ENCODE measurements at regions not wholly inside any gene's neighbourhood (a gene's known extent, or its start where the extent isn't known, plus 50 kb on each side); places are given as distances from the start of the nearest gene placed in this dataset.

- TF ChIP-seq GABPA (IDR thresholded peaks at IDR 0.05; ENCODE audit: low read depth): no peak
- TF ChIP-seq MEF2A (IDR thresholded peaks at IDR 0.05; ENCODE audit: borderline replicate concordance, low read depth): no peak
- TF ChIP-seq, protein P1, sequence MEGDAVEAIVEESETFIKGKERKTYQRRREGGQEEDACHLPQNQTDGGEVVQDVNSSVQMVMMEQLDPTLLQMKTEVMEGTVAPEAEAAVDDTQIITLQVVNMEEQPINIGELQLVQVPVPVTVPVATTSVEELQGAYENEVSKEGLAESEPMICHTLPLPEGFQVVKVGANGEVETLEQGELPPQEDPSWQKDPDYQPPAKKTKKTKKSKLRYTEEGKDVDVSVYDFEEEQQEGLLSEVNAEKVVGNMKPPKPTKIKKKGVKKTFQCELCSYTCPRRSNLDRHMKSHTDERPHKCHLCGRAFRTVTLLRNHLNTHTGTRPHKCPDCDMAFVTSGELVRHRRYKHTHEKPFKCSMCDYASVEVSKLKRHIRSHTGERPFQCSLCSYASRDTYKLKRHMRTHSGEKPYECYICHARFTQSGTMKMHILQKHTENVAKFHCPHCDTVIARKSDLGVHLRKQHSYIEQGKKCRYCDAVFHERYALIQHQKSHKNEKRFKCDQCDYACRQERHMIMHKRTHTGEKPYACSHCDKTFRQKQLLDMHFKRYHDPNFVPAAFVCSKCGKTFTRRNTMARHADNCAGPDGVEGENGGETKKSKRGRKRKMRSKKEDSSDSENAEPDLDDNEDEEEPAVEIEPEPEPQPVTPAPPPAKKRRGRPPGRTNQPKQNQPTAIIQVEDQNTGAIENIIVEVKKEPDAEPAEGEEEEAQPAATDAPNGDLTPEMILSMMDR (IDR thresholded peaks at IDR 0.05): no peak; the same call in 1 of the 2 replicates
- TF ChIP-seq RAD21 (IDR thresholded peaks at IDR 0.05; ENCODE audit: low read length): no peak
- no peak for TF ChIP-seq JUND (IDR thresholded peaks at IDR 0.05)
- no peak for TF ChIP-seq PBX3 (IDR thresholded peaks at IDR 0.05)
- TF ChIP-seq TAF1 (IDR thresholded peaks at IDR 0.05; ENCODE audit: borderline replicate concordance, low read depth, low read length): no peak
- TF ChIP-seq FOXM1 (IDR thresholded peaks at IDR 0.05; ENCODE audit: low read depth): no peak
- no peak for TF ChIP-seq MAX (IDR thresholded peaks at IDR 0.05; ENCODE audit: low read depth)
- TF ChIP-seq FOSL2 (IDR thresholded peaks at IDR 0.05; ENCODE audit: borderline replicate concordance, low read depth): no peak
- no peak for TF ChIP-seq POLR2AphosphoS5 (IDR thresholded peaks at IDR 0.05; ENCODE audit: low read depth, low read length)
- TF ChIP-seq EZH2phosphoT487 (IDR thresholded peaks at IDR 0.05; ENCODE audit: borderline replicate concordance, low read depth): no peak
- TF ChIP-seq ELF1 (IDR thresholded peaks at IDR 0.05): no peak
- no peak for TF ChIP-seq GATA2 (CRISPR knock-in tag; IDR thresholded peaks at IDR 0.05)
These were observed 106.9 kb upstream of the NPHP3 start for GRCh38 chr3:132829101-132829500.
